MM.1S (cell line): ENCODE measurements at regions not wholly inside any gene's neighbourhood (a gene's known extent, or its start where the extent isn't known, plus 50 kb on each side); places are given as distances from the start of the nearest gene placed in this dataset.

ENCODE experiments used
- DNase-seq: peaks from one replicate; pipeline ENCODE4 v3.0.0-alpha.2; 2015
- H2AFZ ChIP-seq: fragments of 300-600 bp; sonication (generic); 2 replicates; pipeline ENCODE4 v1.6.0; 2016; ENCODE audit warnings: antibody characterized with exemption, low read length
- H3F3A ChIP-seq: fragments of 300-600 bp; sonication (generic); 2 replicates; pipeline ENCODE4 v1.6.1; 2016; ENCODE audit warnings: mild to moderate bottlenecking, antibody characterized with exemption, low read length, moderate library complexity, mixed read lengths; ENCODE audit not compliant: insufficient read depth
- H3K27ac ChIP-seq: fragments of 300-600 bp; sonication (generic); 2 replicates; pipeline ENCODE4 v1.5.1; 2016; ENCODE audit warnings: mild to moderate bottlenecking, low read length
- H3K27me3 ChIP-seq: fragments of 300-600 bp; sonication (generic); replicated peaks from 2 replicates; pipeline ENCODE4 v1.6.0; 2016; ENCODE audit warnings: low read length; ENCODE audit not compliant: insufficient read depth
- H3K36me3 ChIP-seq: fragments of 300-600 bp; sonication (generic); replicated peaks from 2 replicates; pipeline ENCODE4 v1.6.1; 2016; ENCODE audit warnings: mild to moderate bottlenecking, low read length, mixed read lengths; ENCODE audit not compliant: insufficient read depth
- H3K4me1 ChIP-seq: fragments of 300-600 bp; sonication (generic); 2 replicates; pipeline ENCODE4 v1.6.1; 2016; ENCODE audit warnings: low read length, mixed read lengths
- H3K4me2 ChIP-seq: fragments of 300-600 bp; sonication (generic); 2 replicates; pipeline ENCODE4 v1.6.0; 2016; ENCODE audit warnings: low read depth, low read length
- H3K4me3 ChIP-seq: fragments of 300-600 bp; sonication (generic); 2 replicates; pipeline ENCODE4 v1.5.1; 2016; ENCODE audit warnings: low read length, mixed read lengths
- H3K79me2 ChIP-seq: fragments of 300-600 bp; sonication (generic); 2 replicates; pipeline ENCODE4 v1.6.1; 2016; ENCODE audit warnings: mixed run types, low read length, mixed read lengths
- H3K9ac ChIP-seq: fragments of 300-600 bp; sonication (generic); 2 replicates; pipeline ENCODE4 v1.6.1; 2016; ENCODE audit warnings: low read length, mixed read lengths
- H3K9me2 ChIP-seq: fragments of 300-600 bp; sonication (generic); replicated peaks from 2 replicates; pipeline ENCODE4 v1.6.1; 2016; ENCODE audit warnings: mild to moderate bottlenecking, low read length, mixed read lengths; ENCODE audit not compliant: insufficient read depth
- H3K9me3 ChIP-seq: fragments of 300-600 bp; sonication (generic); replicated peaks from 2 replicates; pipeline ENCODE4 v1.6.1; 2016; ENCODE audit warnings: mild to moderate bottlenecking, low read length, mixed read lengths; ENCODE audit not compliant: insufficient read depth
- H4K20me1 ChIP-seq: fragments of 300-600 bp; sonication (generic); 2 replicates; pipeline ENCODE4 v1.6.1; 2016; ENCODE audit warnings: mild to moderate bottlenecking, low read length, moderate library complexity, mixed read lengths; ENCODE audit not compliant: insufficient read depth
- EZH2 ChIP-seq: fragments of 300-600 bp; sonication (generic); optimal IDR thresholded peaks from 2 replicates; pipeline ENCODE3; 2017; ENCODE audit warnings: low read depth, mild to moderate bottlenecking, antibody characterized with exemption, low read length, mixed read lengths
- EZH2phosphoT487 ChIP-seq: fragments of 300-600 bp; sonication (generic); IDR thresholded peaks from 2 replicates; pipeline ENCODE4 v1.6.1; 2018; ENCODE audit warnings: antibody characterized with exemption, low read length
- TF ChIP-seq, protein P1 (sequence below): fragments of 300-600 bp; sonication (generic); IDR thresholded peaks from 2 replicates; pipeline ENCODE4 v1.5.1; 2016; ENCODE audit warnings: antibody characterized with exemption, low read length, mixed read lengths

DNA sequence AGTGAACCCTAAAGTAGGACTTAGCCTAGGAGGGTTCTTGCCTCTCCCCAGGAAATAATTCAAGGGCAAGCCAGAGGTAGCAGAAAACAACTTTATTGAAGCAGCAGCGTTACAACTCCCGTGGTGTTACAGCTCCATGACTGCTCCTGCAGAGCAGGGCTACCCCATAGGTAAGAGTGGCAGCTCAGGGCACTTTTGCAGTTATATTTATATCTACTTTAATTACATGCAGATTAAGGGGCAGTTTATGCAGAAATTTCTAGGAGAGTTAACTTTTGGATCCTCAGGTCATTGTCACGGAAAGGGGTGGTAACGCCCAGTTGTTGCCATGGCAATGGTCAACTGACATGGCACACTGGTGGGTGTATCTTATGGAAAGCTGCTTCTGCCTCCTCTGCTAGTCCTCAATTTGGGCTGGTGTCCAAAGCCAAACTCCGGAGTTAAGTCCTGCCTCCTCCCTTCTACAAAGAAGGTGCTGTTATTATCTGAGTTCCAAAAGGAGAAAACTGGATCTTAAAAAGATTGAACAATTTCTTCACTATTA is 1413.0 kb downstream of the DSC3 start:
- H3K36me3 ChIP-seq: no peaks in the 10 kb centered on the region
- H3K79me2 ChIP-seq: no peaks in the 10 kb centered on the region
- no peaks in the 10 kb centered on the region for H3F3A ChIP-seq
- H3K9me3 ChIP-seq: no peaks in the 10 kb centered on the region
- no peaks in the 10 kb centered on the region for H3K27me3 ChIP-seq
- H3K4me1 ChIP-seq: no peaks in the 10 kb centered on the region
- no peaks in the 10 kb centered on the region for H3K9me2 ChIP-seq
- H3K9ac ChIP-seq: no peak overlapping the region
- H3K4me2 ChIP-seq: no peak overlapping the region
- no peak overlapping the region for H2AFZ ChIP-seq
- no peak overlapping the region for H3K27ac ChIP-seq
- TF ChIP-seq EZH2 (no peak), EZH2phosphoT487 (no peak)
- TF ChIP-seq, protein P1, sequence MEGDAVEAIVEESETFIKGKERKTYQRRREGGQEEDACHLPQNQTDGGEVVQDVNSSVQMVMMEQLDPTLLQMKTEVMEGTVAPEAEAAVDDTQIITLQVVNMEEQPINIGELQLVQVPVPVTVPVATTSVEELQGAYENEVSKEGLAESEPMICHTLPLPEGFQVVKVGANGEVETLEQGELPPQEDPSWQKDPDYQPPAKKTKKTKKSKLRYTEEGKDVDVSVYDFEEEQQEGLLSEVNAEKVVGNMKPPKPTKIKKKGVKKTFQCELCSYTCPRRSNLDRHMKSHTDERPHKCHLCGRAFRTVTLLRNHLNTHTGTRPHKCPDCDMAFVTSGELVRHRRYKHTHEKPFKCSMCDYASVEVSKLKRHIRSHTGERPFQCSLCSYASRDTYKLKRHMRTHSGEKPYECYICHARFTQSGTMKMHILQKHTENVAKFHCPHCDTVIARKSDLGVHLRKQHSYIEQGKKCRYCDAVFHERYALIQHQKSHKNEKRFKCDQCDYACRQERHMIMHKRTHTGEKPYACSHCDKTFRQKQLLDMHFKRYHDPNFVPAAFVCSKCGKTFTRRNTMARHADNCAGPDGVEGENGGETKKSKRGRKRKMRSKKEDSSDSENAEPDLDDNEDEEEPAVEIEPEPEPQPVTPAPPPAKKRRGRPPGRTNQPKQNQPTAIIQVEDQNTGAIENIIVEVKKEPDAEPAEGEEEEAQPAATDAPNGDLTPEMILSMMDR: no peak
- H3K4me3 ChIP-seq: no peak overlapping the region
- no peak for DNase-seq
- no peaks in the 10 kb centered on the region for H4K20me1 ChIP-seq

DNA sequence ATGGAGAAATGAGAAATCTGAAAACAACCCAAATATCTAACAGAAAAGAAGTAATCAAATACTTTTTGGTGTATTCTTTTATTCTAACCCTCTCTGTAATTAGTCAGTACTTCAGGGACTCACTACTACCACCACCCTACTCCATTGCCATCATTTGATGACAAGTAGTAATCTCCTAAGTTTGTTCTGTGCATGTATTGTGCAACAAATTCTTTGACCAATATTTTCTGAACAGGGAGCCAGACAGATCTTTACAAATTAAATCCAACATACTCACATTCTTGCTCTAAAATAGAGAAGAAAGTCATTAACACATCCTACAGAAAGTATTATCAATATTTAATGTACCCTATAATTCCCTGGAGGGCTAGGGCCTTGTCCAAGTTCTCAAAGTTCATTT is 1416.4 kb downstream of the DSC3 start:
- TF ChIP-seq EZH2 (no peak), EZH2phosphoT487 (no peak)
- TF ChIP-seq, protein P1: no peak
- Histone ChIP-seq H3K36me3 (no peaks in the 10 kb centered on the region), H3K9me3 (no peaks in the 10 kb centered on the region), H3K27ac (no peak overlapping the region), H4K20me1 (no peaks in the 10 kb centered on the region), H2AFZ (no peak overlapping the region), H3K79me2 (no peaks in the 10 kb centered on the region), H3F3A (no peaks in the 10 kb centered on the region), H3K4me3 (no peak overlapping the region), H3K4me2 (no peak overlapping the region), H3K9ac (no peak overlapping the region), H3K9me2 (no peaks in the 10 kb centered on the region), H3K27me3 (no peaks in the 10 kb centered on the region), H3K4me1 (no peaks in the 10 kb centered on the region)
- DNase-seq: no peak

DNA sequence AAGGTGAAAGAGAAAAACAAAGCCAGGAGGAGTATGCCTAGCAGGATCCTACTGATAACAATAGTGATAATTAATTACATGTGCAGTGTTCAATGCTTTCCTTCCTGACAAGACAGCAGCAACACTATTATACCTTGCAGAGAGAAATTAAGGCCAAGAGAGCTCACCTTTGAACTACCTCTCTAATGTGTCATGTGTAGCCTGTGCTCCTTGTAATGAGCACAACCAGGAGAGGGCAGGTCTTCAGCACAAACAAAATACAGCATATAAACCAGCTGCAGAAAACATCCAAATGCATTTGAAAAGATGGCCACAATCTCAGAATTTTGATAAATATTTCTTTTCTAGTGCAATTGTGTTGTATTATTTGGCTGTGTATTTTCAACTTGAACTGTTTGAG is 1425.7 kb downstream of the DSC3 start:
- H3F3A ChIP-seq: no peaks in the 10 kb centered on the region
- no peaks in the 10 kb centered on the region for H3K36me3 ChIP-seq
- H3K4me3 ChIP-seq: no peak overlapping the region
- no peak overlapping the region for H3K4me2 ChIP-seq
- H3K9me3 ChIP-seq: no peaks in the 10 kb centered on the region; the same call in 1 of the 2 replicates
- H2AFZ ChIP-seq: no peak overlapping the region
- H3K9ac ChIP-seq: no peak overlapping the region
- H3K27ac ChIP-seq: no peak overlapping the region
- no peak for TF ChIP-seq EZH2
- TF ChIP-seq, protein P1: no peak
- TF ChIP-seq EZH2phosphoT487: no peak
- H3K9me2 ChIP-seq: no peaks in the 10 kb centered on the region
- no peaks in the 10 kb centered on the region for H4K20me1 ChIP-seq
- no peaks in the 10 kb centered on the region for H3K27me3 ChIP-seq
- no peak for DNase-seq
- H3K79me2 ChIP-seq: no peaks in the 10 kb centered on the region
- H3K4me1 ChIP-seq: no peaks in the 10 kb centered on the region
